Putamen (tissue), 1 donor: ENCODE measurements at regions not wholly inside any gene's neighbourhood (a gene's known extent, or its start where the extent isn't known, plus 50 kb on each side); places are given as distances from the start of the nearest gene placed in this dataset.
"Not testable (repeated sequence)": the region's sequence is repeated elsewhere in the genome, so short reads cannot be mapped to it uniquely, and the experiment has no call there.

Source experiments
- DNase-seq: peaks from one replicate; pipeline ENCODE4 v3.0.0-alpha.2; 2016; ENCODE audit warnings: low spot score

- DNase-seq: no peak
Measured at GRCh38 chr6:7016226-7016625, 91.5 kb upstream of the RREB1 start.

GRCh38 chr6:7021301-7021700, 86.5 kb upstream of the RREB1 start:
- DNase-seq: no peak

- DNase-seq: no peak
Measured at GRCh38 chr6:7025861-7026260, 81.9 kb upstream of the RREB1 start.

- not testable (repeated sequence) for DNase-seq
Measured at GRCh38 chr6:7028963-7029362, 78.8 kb upstream of the RREB1 start.

- not testable (repeated sequence) for DNase-seq
Measured at GRCh38 chr6:7030968-7031367, 76.8 kb upstream of the RREB1 start.

- no peak for DNase-seq
Measured at GRCh38 chr6:7033202-7033601, 74.6 kb upstream of the RREB1 start.

- no peak for DNase-seq
Measured at GRCh38 chr6:7034055-7034454, 73.7 kb upstream of the RREB1 start.

- no peak for DNase-seq
Measured at GRCh38 chr6:7035837-7036249, 71.9 kb upstream of the RREB1 start.

- no peak for DNase-seq
Measured at GRCh38 chr6:7041511-7042026, 66.2 kb upstream of the RREB1 start.

- no peak for DNase-seq
Measured at GRCh38 chr6:7042056-7042653, 65.6 kb upstream of the RREB1 start.

- DNase-seq: no peak
Measured at GRCh38 chr6:7042654-7043545, 64.9 kb upstream of the RREB1 start.

GRCh38 chr6:7045331-7045730, 62.4 kb upstream of the RREB1 start:
- no peak for DNase-seq

GRCh38 chr6:7045746-7046145, 62.0 kb upstream of the RREB1 start:
- DNase-seq: no peak

GRCh38 chr6:7047128-7047527, 60.6 kb upstream of the RREB1 start:
- DNase-seq: no peak

GRCh38 chr6:7047966-7048365, 59.8 kb upstream of the RREB1 start:
- DNase-seq: no peak

GRCh38 chr6:7048894-7049293, 58.9 kb upstream of the RREB1 start:
- no peak for DNase-seq

- DNase-seq: no peak
Measured at GRCh38 chr6:7050004-7050403, 57.8 kb upstream of the RREB1 start.

- DNase-seq: no peak
Measured at GRCh38 chr6:7050872-7051779, 56.6 kb upstream of the RREB1 start.

GRCh38 chr6:7051780-7052442, 55.9 kb upstream of the RREB1 start:
- DNase-seq: no peak

GRCh38 chr6:7052443-7053011, 55.2 kb upstream of the RREB1 start:
- no peak for DNase-seq

GRCh38 chr6:7053125-7053774, 54.5 kb upstream of the RREB1 start:
- DNase-seq: no peak
